Esophagus muscularis mucosa (tissue), 3 donors: ENCODE measurements at regions not wholly inside any gene's neighbourhood (a gene's known extent, or its start where the extent isn't known, plus 50 kb on each side); places are given as distances from the start of the nearest gene placed in this dataset.

Experiments
- CTCF ChIP-seq, 3 experiments: fragments of 200-600 bp in 2 of 3; fragments of 450-650 bp in 1 of 3; sonication (generic) in 2 of 3; IDR thresholded peaks; one replicate each; pipeline ENCODE4 v1.5.1; 2017 to 2019; ENCODE audit warnings: antibody characterized with exemption in 3 of 3, mild to moderate bottlenecking in 2 of 3, moderate library complexity in 1 of 3
- POLR2A ChIP-seq: fragments of 450-650 bp; IDR thresholded peaks from one replicate; pipeline ENCODE4 v1.6.1; 2017; ENCODE audit warnings: antibody characterized with exemption, moderate library complexity, mild to moderate bottlenecking, low read depth
- POLR2AphosphoS5 ChIP-seq, 2 donors: sonication (generic); formaldehyde crosslinking; IDR thresholded peaks; one replicate each; pipeline ENCODE4 v1.6.1; 2017; ENCODE audit warnings: antibody characterized with exemption in 2 of 2

- TF ChIP-seq POLR2A (no peak), CTCF (IDR thresholded peaks at IDR 0.05) (no peak), POLR2AphosphoS5 (IDR thresholded peaks at IDR 0.05) (no peak)
Measured at GRCh38 chr1:234891427-234891826, 237.2 kb downstream of the TOMM20 start.
